GM03348 (cell line): ENCODE measurements at regions not wholly inside any gene's neighbourhood (a gene's known extent, or its start where the extent isn't known, plus 50 kb on each side); places are given as distances from the start of the nearest gene placed in this dataset.
"Not testable (repeated sequence)": the region's sequence is repeated elsewhere in the genome, so short reads cannot be mapped to it uniquely, and the experiment has no call there.

Experiments
- DNase-seq: peaks from one replicate; pipeline ENCODE4 v3.0.0; 2012; ENCODE audit warnings: low spot score

- no peak for DNase-seq
Measured at GRCh38 chr7:15813448-15813847, 127.0 kb upstream of the MEOX2 start.

GRCh38 chr7:15810383-15810782 is 123.9 kb upstream of the MEOX2 start:
- not testable (repeated sequence) for DNase-seq

- not testable (repeated sequence) for DNase-seq
Measured at GRCh38 chr7:15809936-15810335, 123.5 kb upstream of the MEOX2 start.

- no peak for DNase-seq
Measured at GRCh38 chr7:15805891-15806290, 119.4 kb upstream of the MEOX2 start.

GRCh38 chr7:15802425-15802824 is 115.9 kb upstream of the MEOX2 start:
- DNase-seq, result no peak

- peak; percentile 31 for DNase-seq
Measured at GRCh38 chr7:15801551-15801950, 115.1 kb upstream of the MEOX2 start.

- DNase-seq, result no peak
Measured at GRCh38 chr7:15801041-15801440, 114.6 kb upstream of the MEOX2 start.

- DNase-seq, result no peak
Measured at GRCh38 chr7:15798081-15798480, 111.6 kb upstream of the MEOX2 start.

- peak; percentile 2 for DNase-seq
Measured at GRCh38 chr7:15795393-15795792, 108.9 kb upstream of the MEOX2 start.

GRCh38 chr7:15794801-15795200 is 108.3 kb upstream of the MEOX2 start:
- DNase-seq, result no peak

- no peak for DNase-seq
Measured at GRCh38 chr7:15784694-15785030, 98.2 kb upstream of the MEOX2 start.

- DNase-seq, result no peak
Measured at GRCh38 chr7:15783987-15784693, 97.7 kb upstream of the MEOX2 start.

- DNase-seq, result no peak
Measured at GRCh38 chr7:15782656-15783055, 96.2 kb upstream of the MEOX2 start.

- no peak for DNase-seq
Measured at GRCh38 chr7:15781944-15782343, 95.5 kb upstream of the MEOX2 start.

GRCh38 chr7:15780271-15780670 is 93.8 kb upstream of the MEOX2 start:
- DNase-seq, result no peak

- no peak for DNase-seq
Measured at GRCh38 chr7:15778191-15778590, 91.7 kb upstream of the MEOX2 start.

GRCh38 chr7:15765753-15766152 is 79.3 kb upstream of the MEOX2 start:
- DNase-seq, result no peak

- DNase-seq, result no peak
Measured at GRCh38 chr7:15764851-15765382, 78.4 kb upstream of the MEOX2 start.

GRCh38 chr7:15764010-15764409 is 77.5 kb upstream of the MEOX2 start:
- no peak for DNase-seq

GRCh38 chr7:15757041-15758000 is 70.8 kb upstream of the MEOX2 start:
- DNase-seq, result no peak

- DNase-seq, result peak; percentile 56
Measured at GRCh38 chr7:15755061-15755460, 68.6 kb upstream of the MEOX2 start.

- DNase-seq, result peak; percentile 35
Measured at GRCh38 chr7:15753887-15754579, 67.5 kb upstream of the MEOX2 start.
